ENCODE measurements at regions not wholly inside any gene's neighbourhood (a gene's known extent, or its start where the extent isn't known, plus 50 kb on each side); places are given as distances from the start of the nearest gene placed in this dataset.

- no peak overlapping the region for H2BK5ac ChIP-seq (ENCODE audit: low read depth, low read length, poor library complexity)
- no peak overlapping the region for H3K27ac ChIP-seq (ENCODE audit: low read depth, low read length)
- H2BK12ac ChIP-seq (ENCODE audit: low read length): no peak overlapping the region
- no peaks in the 10 kb centered on the region for H3K79me2 ChIP-seq (ENCODE audit: control insufficient read depth, insufficient read depth, low read length, poor library complexity)
- H3K4me1 ChIP-seq (ENCODE audit: control insufficient read depth in 1 of 2, insufficient read depth in 2 of 2, low read length in 2 of 2): no peaks in the 10 kb centered on the region
- no peak overlapping the region for H3K4ac ChIP-seq (ENCODE audit: low read depth, low read length)
- H3K36me3 ChIP-seq (ENCODE audit: control insufficient read depth in 1 of 2, insufficient read depth in 2 of 2, low read length in 2 of 2): no peaks in the 10 kb centered on the region
- H3K9me3 ChIP-seq (ENCODE audit: insufficient read depth, low read depth, low read length): no peaks in the 10 kb centered on the region
- DNase-seq: no peak
- no peak overlapping the region for H4K12ac ChIP-seq (ENCODE audit: low read depth, low read length)
- no peak overlapping the region for H3K9ac ChIP-seq (ENCODE audit: low read length)
- no peak overlapping the region for H2AFZ ChIP-seq (ENCODE audit: insufficient read depth, low read length, poor library complexity)
- H3K79me1 ChIP-seq (ENCODE audit: low read length): no peaks in the 10 kb centered on the region
- no peak overlapping the region for H2AK5ac ChIP-seq (ENCODE audit: low read length)
- H4K8ac ChIP-seq (ENCODE audit: low read depth, low read length): no peak overlapping the region
- H4K91ac ChIP-seq (ENCODE audit: low read depth, low read length): no peak overlapping the region
- no peaks in the 10 kb centered on the region for H3K27me3 ChIP-seq (ENCODE audit: insufficient read depth, low read length)
- no peak overlapping the region for H3K4me3 ChIP-seq (ENCODE audit: low read depth, low read length)
- H3K4me2 ChIP-seq (ENCODE audit: low read length): no peak overlapping the region
- H3K14ac ChIP-seq (ENCODE audit: low read length): no peak overlapping the region
- no peak overlapping the region for H3K23ac ChIP-seq (ENCODE audit: low read length)
- H3K18ac ChIP-seq (ENCODE audit: low read length): no peak overlapping the region
- no CpG with 5 or more reads among the region's 3 CpGs for WGBS (ENCODE audit: extremely low coverage, insufficient coverage, insufficient read length)
- H2BK120ac ChIP-seq (ENCODE audit: insufficient read depth, low read length, poor library complexity): no peak overlapping the region
These were observed 135.5 kb downstream of the SPATA31D1 start for GRCh38 chr9:82124090-82124489.

GRCh38 chr9:82126256-82126655, 137.7 kb downstream of the SPATA31D1 start:
- H3K4me1 ChIP-seq (ENCODE audit: control insufficient read depth in 1 of 2, insufficient read depth in 2 of 2, low read length in 2 of 2): no peaks in the 10 kb centered on the region
- H3K9me3 ChIP-seq (ENCODE audit: insufficient read depth, low read depth, low read length): no peaks in the 10 kb centered on the region
- H3K36me3 ChIP-seq (ENCODE audit: control insufficient read depth in 1 of 2, insufficient read depth in 2 of 2, low read length in 2 of 2): no peaks in the 10 kb centered on the region
- no peak overlapping the region for H4K8ac ChIP-seq (ENCODE audit: low read depth, low read length)
- H4K12ac ChIP-seq (ENCODE audit: low read depth, low read length): no peak overlapping the region
- H3K4ac ChIP-seq (ENCODE audit: low read depth, low read length): no peak overlapping the region
- H3K9ac ChIP-seq (ENCODE audit: low read length): no peak overlapping the region
- no peak overlapping the region for H3K27ac ChIP-seq (ENCODE audit: low read depth, low read length)
- H2BK120ac ChIP-seq (ENCODE audit: insufficient read depth, low read length, poor library complexity): no peak overlapping the region
- H3K18ac ChIP-seq (ENCODE audit: low read length): no peak overlapping the region
- H3K79me2 ChIP-seq (ENCODE audit: control insufficient read depth, insufficient read depth, low read length, poor library complexity): no peaks in the 10 kb centered on the region
- no peak overlapping the region for H3K14ac ChIP-seq (ENCODE audit: low read length)
- DNase-seq: no peak
- H3K4me3 ChIP-seq (ENCODE audit: low read depth, low read length): no peak overlapping the region
- H2AFZ ChIP-seq (ENCODE audit: insufficient read depth, low read length, poor library complexity): no peak overlapping the region
- H3K23ac ChIP-seq (ENCODE audit: low read length): no peak overlapping the region
- no CpG with 5 or more reads among the region's 3 CpGs for WGBS (ENCODE audit: extremely low coverage, insufficient coverage, insufficient read length)
- no peaks in the 10 kb centered on the region for H3K79me1 ChIP-seq (ENCODE audit: low read length)
- H2BK12ac ChIP-seq (ENCODE audit: low read length): no peak overlapping the region
- H3K4me2 ChIP-seq (ENCODE audit: low read length): no peak overlapping the region
- no peak overlapping the region for H2AK5ac ChIP-seq (ENCODE audit: low read length)
- no peaks in the 10 kb centered on the region for H3K27me3 ChIP-seq (ENCODE audit: insufficient read depth, low read length)
- H4K91ac ChIP-seq (ENCODE audit: low read depth, low read length): no peak overlapping the region
- H2BK5ac ChIP-seq (ENCODE audit: low read depth, low read length, poor library complexity): no peak overlapping the region

GRCh38 chr9:82127465-82127864, 138.9 kb downstream of the SPATA31D1 start:
- Histone ChIP-seq H2AFZ (ENCODE audit: insufficient read depth, low read length, poor library complexity) (no peak overlapping the region), H3K36me3 (ENCODE audit: control insufficient read depth in 1 of 2, insufficient read depth in 2 of 2, low read length in 2 of 2) (no peaks in the 10 kb centered on the region), H3K9ac (ENCODE audit: low read length) (no peak overlapping the region), H3K9me3 (ENCODE audit: insufficient read depth, low read depth, low read length) (no peaks in the 10 kb centered on the region), H3K14ac (ENCODE audit: low read length) (no peak overlapping the region), H3K23ac (ENCODE audit: low read length) (no peak overlapping the region), H3K4me1 (ENCODE audit: control insufficient read depth in 1 of 2, insufficient read depth in 2 of 2, low read length in 2 of 2) (no peaks in the 10 kb centered on the region), H3K4ac (ENCODE audit: low read depth, low read length) (no peak overlapping the region), H3K18ac (ENCODE audit: low read length) (no peak overlapping the region), H3K4me3 (ENCODE audit: low read depth, low read length) (no peak overlapping the region), H3K4me2 (ENCODE audit: low read length) (no peak overlapping the region), H2BK120ac (ENCODE audit: insufficient read depth, low read length, poor library complexity) (no peak overlapping the region), H2BK5ac (ENCODE audit: low read depth, low read length, poor library complexity) (no peak overlapping the region), H4K91ac (ENCODE audit: low read depth, low read length) (no peak overlapping the region), H2AK5ac (ENCODE audit: low read length) (no peak overlapping the region), H3K79me2 (ENCODE audit: control insufficient read depth, insufficient read depth, low read length, poor library complexity) (no peaks in the 10 kb centered on the region), H3K79me1 (ENCODE audit: low read length) (no peaks in the 10 kb centered on the region), H4K12ac (ENCODE audit: low read depth, low read length) (no peak overlapping the region), H2BK12ac (ENCODE audit: low read length) (no peak overlapping the region), H4K8ac (ENCODE audit: low read depth, low read length) (no peak overlapping the region), H3K27me3 (ENCODE audit: insufficient read depth, low read length) (no peaks in the 10 kb centered on the region), H3K27ac (ENCODE audit: low read depth, low read length) (no peak overlapping the region)
- no CpG with 5 or more reads among the region's 2 CpGs for WGBS (ENCODE audit: extremely low coverage, insufficient coverage, insufficient read length)
- no peak for DNase-seq

GRCh38 chr9:82128011-82128696, 139.6 kb downstream of the SPATA31D1 start:
- Histone ChIP-seq H2AFZ (ENCODE audit: insufficient read depth, low read length, poor library complexity) (no peak overlapping the region), H4K12ac (ENCODE audit: low read depth, low read length) (no peak overlapping the region), H3K4ac (ENCODE audit: low read depth, low read length) (no peak overlapping the region), H3K27me3 (ENCODE audit: insufficient read depth, low read length) (no peaks in the 10 kb centered on the region), H2AK5ac (ENCODE audit: low read length) (no peak overlapping the region), H4K91ac (ENCODE audit: low read depth, low read length) (no peak overlapping the region), H3K9ac (ENCODE audit: low read length) (no peak overlapping the region), H3K9me3 (ENCODE audit: insufficient read depth, low read depth, low read length) (no peaks in the 10 kb centered on the region), H3K36me3 (ENCODE audit: control insufficient read depth in 1 of 2, insufficient read depth in 2 of 2, low read length in 2 of 2) (no peaks in the 10 kb centered on the region), H3K27ac (ENCODE audit: low read depth, low read length) (no peak overlapping the region), H2BK12ac (ENCODE audit: low read length) (no peak overlapping the region), H3K18ac (ENCODE audit: low read length) (no peak overlapping the region), H2BK5ac (ENCODE audit: low read depth, low read length, poor library complexity) (no peak overlapping the region), H3K14ac (ENCODE audit: low read length) (no peak overlapping the region), H3K4me2 (ENCODE audit: low read length) (no peak overlapping the region), H4K8ac (ENCODE audit: low read depth, low read length) (no peak overlapping the region), H3K79me1 (ENCODE audit: low read length) (no peaks in the 10 kb centered on the region), H3K79me2 (ENCODE audit: control insufficient read depth, insufficient read depth, low read length, poor library complexity) (no peaks in the 10 kb centered on the region), H3K4me1 (ENCODE audit: control insufficient read depth in 1 of 2, insufficient read depth in 2 of 2, low read length in 2 of 2) (no peaks in the 10 kb centered on the region), H2BK120ac (ENCODE audit: insufficient read depth, low read length, poor library complexity) (no peak overlapping the region), H3K4me3 (ENCODE audit: low read depth, low read length) (no peak overlapping the region), H3K23ac (ENCODE audit: low read length) (no peak overlapping the region)
- no CpG with 5 or more reads among the region's 3 CpGs for WGBS (ENCODE audit: extremely low coverage, insufficient coverage, insufficient read length)
- DNase-seq: no peak

All from trophoblast cell (in vitro differentiated cells and primary cell).